Fibroblast of pulmonary artery (primary cell): ENCODE measurements at regions not wholly inside any gene's neighbourhood (a gene's known extent, or its start where the extent isn't known, plus 50 kb on each side); places are given as distances from the start of the nearest gene placed in this dataset.

ENCODE experiments used
- DNase-seq: peaks from one replicate; pipeline ENCODE4 v3.0.0-alpha.2; 2010; ENCODE audit warnings: low read depth
- H3K4me3 ChIP-seq: replicated peaks from 2 replicates; pipeline ENCODE4 v1.5.1; 2011; ENCODE audit warnings: low read depth, mild to moderate bottlenecking, control low read depth, low read length, moderate library complexity
- CTCF ChIP-seq: IDR thresholded peaks from 2 replicates; pipeline ENCODE4 v1.5.1; 2011; ENCODE audit warnings: mild to moderate bottlenecking, control low read depth, low read length, inconsistent platforms; ENCODE audit errors: missing control alignments

GRCh38 chr6:74167976-74168375, 472.0 kb downstream of the CD109 start:
- no peak for TF ChIP-seq CTCF
- H3K4me3 ChIP-seq, result no peak overlapping the region
- peak; percentile 1 for DNase-seq

GRCh38 chr6:74167511-74167910, 471.5 kb downstream of the CD109 start:
- no peak for DNase-seq
- no peak for TF ChIP-seq CTCF
- H3K4me3 ChIP-seq, result no peak overlapping the region

- H3K4me3 ChIP-seq, result no peak overlapping the region
- no peak for TF ChIP-seq CTCF
- DNase-seq, result no peak
These were observed 470.8 kb downstream of the CD109 start for GRCh38 chr6:74166849-74167248.

GRCh38 chr6:74161380-74161779, 465.4 kb downstream of the CD109 start:
- DNase-seq, result no peak
- no peak overlapping the region for H3K4me3 ChIP-seq
- TF ChIP-seq CTCF, result no peak

- no peak overlapping the region for H3K4me3 ChIP-seq
- TF ChIP-seq CTCF, result no peak
- no peak for DNase-seq
These were observed 456.2 kb downstream of the CD109 start for GRCh38 chr6:74152096-74152675.

- TF ChIP-seq CTCF, result no peak
- no peak for DNase-seq
- H3K4me3 ChIP-seq, result no peak overlapping the region
These were observed 449.9 kb downstream of the CD109 start for GRCh38 chr6:74145931-74146330.

GRCh38 chr6:74137911-74138310, 441.9 kb downstream of the CD109 start:
- no peak overlapping the region for H3K4me3 ChIP-seq
- no peak for TF ChIP-seq CTCF
- DNase-seq, result peak; percentile 86
